ENCODE measurements at regions not wholly inside any gene's neighbourhood (a gene's known extent, or its start where the extent isn't known, plus 50 kb on each side); places are given as distances from the start of the nearest gene placed in this dataset.

- TF ChIP-seq POLR2A (IDR thresholded peaks at IDR 0.05; ENCODE audit: low read depth, low read length) = no peak
- no peak for TF ChIP-seq TAF1 (IDR thresholded peaks at IDR 0.05; ENCODE audit: low read depth, low read length)
- TF ChIP-seq PAX5 (IDR thresholded peaks at IDR 0.05; ENCODE audit: insufficient read depth, low read length, severe bottlenecking) = no peak
- no peak for TF ChIP-seq POLR2AphosphoS5 (IDR thresholded peaks at IDR 0.05; ENCODE audit: low read depth, low read length)
- no peak for TF ChIP-seq POU2F2 (IDR thresholded peaks at IDR 0.05; ENCODE audit: low read depth, low read length)
Observed at GRCh38 chr2:51825823-51826222, 793.9 kb upstream of the NRXN1 start.

Data from GM12891 (cell line).